ENCODE measurements at regions not wholly inside any gene's neighbourhood (a gene's known extent, or its start where the extent isn't known, plus 50 kb on each side); places are given as distances from the start of the nearest gene placed in this dataset.

DNA sequence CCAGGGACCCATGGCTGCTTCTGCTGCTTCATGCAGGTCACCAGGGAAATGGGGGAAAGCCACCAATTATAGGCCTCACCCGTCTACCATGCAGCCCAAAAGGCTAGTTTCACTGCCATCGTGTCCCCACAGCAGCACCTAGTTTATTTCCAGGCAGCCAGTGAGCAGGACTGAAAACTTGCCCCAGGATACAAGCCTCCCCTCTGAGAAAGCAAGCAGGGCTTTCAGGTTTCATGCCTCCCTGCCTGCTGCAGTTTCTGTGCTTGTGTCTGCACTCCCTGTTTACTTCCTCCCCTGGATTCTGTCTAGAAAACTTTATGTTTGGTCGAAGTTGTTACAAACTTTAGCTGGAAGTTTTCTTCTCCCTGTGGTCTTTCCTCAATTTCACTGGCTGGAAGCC lies 319.1 kb downstream of the ANXA1 start:
- Histone ChIP-seq H3K36me3 (replicated peaks in 1 of 2; ENCODE audit: control insufficient read depth in 1 of 2, insufficient read depth in 2 of 2, low read length in 2 of 2) (no peaks in the 10 kb centered on the region), H3K4me1 (ENCODE audit: control insufficient read depth in 1 of 2, insufficient read depth in 2 of 2, low read length in 2 of 2) (no peaks in the 10 kb centered on the region), H3K27me3 (ENCODE audit: control insufficient read depth in 2 of 2, insufficient read depth in 2 of 2, low read length in 2 of 2) (no peaks in the 10 kb centered on the region), H4K20me1 (ENCODE audit: insufficient read depth, low read length) (no peaks in the 10 kb centered on the region), H3K4me2 (replicated peaks; ENCODE audit: extremely low read depth, low read length, poor library complexity, severe bottlenecking) (no peak overlapping the region), H3K9ac (ENCODE audit: insufficient read depth, low read length, poor library complexity, severe bottlenecking) (no peak overlapping the region), H3K79me2 (ENCODE audit: insufficient read depth, low read length) (no peaks in the 10 kb centered on the region), H3K27ac (ENCODE audit: low read depth in 1 of 2, low read length in 2 of 2) (no peak overlapping the region), H3K4me3 (replicated peaks in 1 of 3; ENCODE audit: low read depth in 2 of 3, low read length in 3 of 3) (no peak overlapping the region), H2AFZ (ENCODE audit: insufficient read depth, low read depth, low read length, poor library complexity, severe bottlenecking) (no peak overlapping the region), H3K9me3 (replicated peaks in 1 of 2; ENCODE audit: control insufficient read depth in 1 of 2, insufficient read depth in 1 of 2, low read length in 2 of 2) (peaks cover 5 to 30% of the 10 kb centered on the region in 2 donors)
- intact Hi-C loops (cut with micrococcal nuclease) = no loop called here
- Mint-ChIP-seq H3K9me3 (peaks cover 5 to 24% (median 7%) of the 10 kb centered on the region in 7 donors), H3K4me1 (no peaks in the 10 kb centered on the region), H3K27ac (no peak overlapping the region), H3K4me3 (no peak overlapping the region), H3K36me3 (no peaks in the 10 kb centered on the region), H3K27me3 (ENCODE audit: low read depth in 3 of 3) (peaks cover 0 to 2% (median 2%) of the 10 kb centered on the region in 3 donors)
- TF ChIP-seq, protein P1, sequence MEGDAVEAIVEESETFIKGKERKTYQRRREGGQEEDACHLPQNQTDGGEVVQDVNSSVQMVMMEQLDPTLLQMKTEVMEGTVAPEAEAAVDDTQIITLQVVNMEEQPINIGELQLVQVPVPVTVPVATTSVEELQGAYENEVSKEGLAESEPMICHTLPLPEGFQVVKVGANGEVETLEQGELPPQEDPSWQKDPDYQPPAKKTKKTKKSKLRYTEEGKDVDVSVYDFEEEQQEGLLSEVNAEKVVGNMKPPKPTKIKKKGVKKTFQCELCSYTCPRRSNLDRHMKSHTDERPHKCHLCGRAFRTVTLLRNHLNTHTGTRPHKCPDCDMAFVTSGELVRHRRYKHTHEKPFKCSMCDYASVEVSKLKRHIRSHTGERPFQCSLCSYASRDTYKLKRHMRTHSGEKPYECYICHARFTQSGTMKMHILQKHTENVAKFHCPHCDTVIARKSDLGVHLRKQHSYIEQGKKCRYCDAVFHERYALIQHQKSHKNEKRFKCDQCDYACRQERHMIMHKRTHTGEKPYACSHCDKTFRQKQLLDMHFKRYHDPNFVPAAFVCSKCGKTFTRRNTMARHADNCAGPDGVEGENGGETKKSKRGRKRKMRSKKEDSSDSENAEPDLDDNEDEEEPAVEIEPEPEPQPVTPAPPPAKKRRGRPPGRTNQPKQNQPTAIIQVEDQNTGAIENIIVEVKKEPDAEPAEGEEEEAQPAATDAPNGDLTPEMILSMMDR (IDR thresholded peaks at IDR 0.05) = no peak
- WGBS (ENCODE audit: insufficient coverage) = 94% methylated on average over 2 of the region's 3 CpGs
- no peak for DNase-seq

DNA sequence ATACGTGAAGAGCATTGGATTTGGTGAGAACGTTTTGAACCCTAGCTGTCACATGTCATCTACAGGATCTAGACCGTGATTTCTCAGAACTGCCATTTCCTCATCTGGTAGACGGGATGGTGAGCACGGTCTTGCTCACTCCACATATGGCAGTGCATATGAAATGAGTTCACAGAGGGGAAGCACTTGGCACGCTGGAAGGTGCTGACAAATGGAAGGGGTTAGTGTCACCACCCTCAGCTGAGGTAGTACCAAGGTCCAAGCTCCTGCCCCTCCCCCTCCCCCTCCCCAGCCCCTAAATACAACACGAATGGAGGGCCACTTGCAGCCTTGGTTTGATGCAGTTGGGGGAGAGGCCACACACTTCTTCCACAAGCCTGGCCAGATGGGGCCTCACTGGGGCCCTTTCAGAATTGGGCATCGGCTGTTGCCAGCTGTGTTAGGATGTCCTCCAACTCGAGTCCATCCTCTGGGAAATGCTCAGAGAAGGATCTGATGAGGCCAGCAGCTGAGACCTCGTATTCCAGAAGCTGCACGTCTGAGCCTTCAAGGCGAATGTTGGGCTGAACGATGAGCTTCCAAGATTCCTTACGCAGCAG lies 322.4 kb downstream of the ANXA1 start:
- H3K36me3 Mint-ChIP-seq = no peaks in the 10 kb centered on the region
- intact Hi-C loops (cut with micrococcal nuclease) = no loop called here
- H3K27me3 ChIP-seq (ENCODE audit: control insufficient read depth in 2 of 2, insufficient read depth in 2 of 2, low read length in 2 of 2) = no peaks in the 10 kb centered on the region
- H3K4me2 ChIP-seq (replicated peaks; ENCODE audit: extremely low read depth, low read length, poor library complexity, severe bottlenecking) = no peak overlapping the region
- peaks cover 5 to 32% of the 10 kb centered on the region in 2 donors for H3K9me3 ChIP-seq (replicated peaks in 1 of 2; ENCODE audit: control insufficient read depth in 1 of 2, insufficient read depth in 1 of 2, low read length in 2 of 2)
- H3K79me2 ChIP-seq (ENCODE audit: insufficient read depth, low read length) = no peaks in the 10 kb centered on the region
- no peaks in the 10 kb centered on the region for H3K4me1 ChIP-seq (ENCODE audit: control insufficient read depth in 1 of 2, insufficient read depth in 2 of 2, low read length in 2 of 2)
- H4K20me1 ChIP-seq (ENCODE audit: insufficient read depth, low read length) = no peaks in the 10 kb centered on the region
- DNase-seq = no peak
- WGBS (ENCODE audit: insufficient coverage) = 91% methylated on average over 10 of the region's 14 CpGs
- H3K36me3 ChIP-seq (replicated peaks in 1 of 2; ENCODE audit: control insufficient read depth in 1 of 2, insufficient read depth in 2 of 2, low read length in 2 of 2) = no peaks in the 10 kb centered on the region
- TF ChIP-seq, protein P1 (IDR thresholded peaks at IDR 0.05) = no peak
- no peak overlapping the region for H3K27ac ChIP-seq (ENCODE audit: low read depth in 1 of 2, low read length in 2 of 2)
- H3K4me3 ChIP-seq (replicated peaks in 1 of 3; ENCODE audit: low read depth in 2 of 3, low read length in 3 of 3) = no peak overlapping the region
- no peak overlapping the region for H3K4me3 Mint-ChIP-seq
- peaks cover 5 to 21% (median 8%) of the 10 kb centered on the region in 7 donors for H3K9me3 Mint-ChIP-seq
- peaks cover 0 to 2% (median 0%) of the 10 kb centered on the region in 3 donors for H3K27me3 Mint-ChIP-seq (ENCODE audit: low read depth in 3 of 3)
- H2AFZ ChIP-seq (ENCODE audit: insufficient read depth, low read depth, low read length, poor library complexity, severe bottlenecking) = no peak overlapping the region
- H3K9ac ChIP-seq (ENCODE audit: insufficient read depth, low read length, poor library complexity, severe bottlenecking) = no peak overlapping the region
- no peak overlapping the region for H3K27ac Mint-ChIP-seq
- no peaks in the 10 kb centered on the region for H3K4me1 Mint-ChIP-seq

Measured in CD14-positive monocyte (primary cell).